HT1080 (cell line): ENCODE measurements at regions not wholly inside any gene's neighbourhood (a gene's known extent, or its start where the extent isn't known, plus 50 kb on each side); places are given as distances from the start of the nearest gene placed in this dataset.
A peak's percentile ranks its signal among the peaks of the same experiment; 100 is the strongest.

Experiments
- DNase-seq: peaks from one replicate; pipeline ENCODE4 v3.0.0-alpha.2; 2015; ENCODE audit warnings: low read depth

DNA sequence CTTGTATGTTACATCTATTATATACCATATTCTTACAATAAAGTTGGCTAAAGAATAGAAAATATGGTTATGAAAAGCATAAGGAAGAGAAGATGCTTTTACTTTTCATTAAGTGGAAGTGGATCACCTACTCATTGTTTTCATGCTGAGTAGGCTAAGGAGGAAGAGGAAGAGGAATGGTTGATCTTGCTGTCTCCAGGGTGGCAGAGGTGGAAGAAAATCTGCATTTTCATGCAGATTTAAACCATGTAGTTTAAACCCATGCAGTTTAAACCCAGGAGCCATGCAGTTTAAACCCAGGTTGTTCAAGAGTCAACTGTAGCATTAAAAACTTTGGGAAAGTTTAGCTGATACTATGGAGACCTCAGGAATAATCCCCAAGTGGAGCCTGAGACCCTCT is 214.8 kb upstream of the NAALADL2 start:
- no peak for DNase-seq

DNA sequence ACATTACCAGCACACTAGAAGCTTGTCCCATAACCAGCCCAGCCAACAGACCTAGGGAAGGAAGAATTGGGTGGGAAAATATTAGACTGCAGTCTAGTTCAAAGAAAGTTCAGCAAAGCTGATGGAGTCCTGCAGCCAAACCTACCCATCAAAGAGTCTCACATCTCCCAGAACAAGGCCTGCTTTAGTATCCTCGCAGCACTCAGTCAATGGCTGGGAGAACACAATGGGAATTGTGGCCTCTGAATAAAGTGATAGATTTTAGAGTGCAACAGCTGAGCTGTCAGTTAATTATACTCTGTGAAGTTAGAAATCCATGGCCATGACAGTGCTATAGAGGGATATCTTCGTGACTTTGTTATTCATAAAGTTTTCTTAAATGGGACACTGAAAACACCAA is 207.2 kb upstream of the NAALADL2 start:
- DNase-seq: no peak

DNA sequence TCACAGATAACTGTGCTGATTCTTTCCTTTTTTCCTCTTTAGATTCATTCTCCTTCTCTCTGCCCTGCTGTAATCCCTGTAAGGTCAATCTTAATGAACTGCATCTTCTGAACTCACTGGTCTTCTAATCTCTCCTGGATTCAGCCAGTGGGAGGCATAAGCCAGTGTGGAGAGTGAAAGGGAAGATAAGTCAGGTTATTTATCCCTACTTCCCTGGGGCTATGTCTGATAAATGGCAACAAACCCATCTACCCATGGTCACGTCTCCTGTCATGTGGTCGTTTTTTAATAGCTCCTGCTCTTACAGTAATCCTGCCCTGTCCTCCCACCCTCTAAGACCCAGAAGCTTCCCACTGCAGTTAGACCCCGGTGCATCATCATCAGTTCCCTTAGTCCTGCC is 199.6 kb upstream of the NAALADL2 start:
- DNase-seq: no peak

DNA sequence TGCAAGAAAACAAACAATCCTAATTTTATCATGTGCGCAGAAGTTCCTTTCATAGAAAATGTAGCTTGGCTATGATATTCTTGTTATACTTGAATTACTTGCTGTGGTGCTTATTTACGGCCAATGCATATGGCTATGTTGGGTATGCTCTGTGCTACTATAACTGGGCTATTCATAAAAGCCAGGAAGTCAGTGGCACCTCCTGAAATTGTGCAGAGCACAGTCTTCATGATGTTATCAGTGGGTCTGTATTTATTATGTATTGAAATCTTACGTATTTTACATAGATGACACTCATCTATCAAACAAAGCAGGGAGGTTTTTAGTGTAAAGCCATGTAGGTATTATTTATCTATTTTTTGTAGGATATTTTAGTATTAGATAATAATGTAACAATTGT is 196.5 kb upstream of the NAALADL2 start:
- no peak for DNase-seq

DNA sequence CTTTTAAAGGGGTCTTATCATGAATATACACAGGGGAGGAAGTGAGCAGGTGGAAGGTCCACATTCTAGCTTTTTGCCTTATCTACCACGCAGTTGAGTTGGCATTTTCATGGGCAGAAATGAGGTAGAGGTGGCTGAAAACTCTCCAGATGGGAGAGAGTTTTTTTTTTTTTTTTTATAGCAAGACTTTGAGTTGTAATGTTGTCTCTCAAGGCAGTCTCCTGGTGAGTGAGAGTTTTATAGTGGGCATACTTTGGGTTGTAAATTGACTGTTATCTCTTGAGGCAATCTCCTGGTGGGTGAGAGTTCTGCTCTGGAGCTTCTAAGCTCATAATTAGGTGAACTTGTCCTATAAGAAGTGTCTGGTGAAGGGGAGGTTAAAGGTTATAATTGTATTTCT is 191.7 kb upstream of the NAALADL2 start:
- no peak for DNase-seq

DNA sequence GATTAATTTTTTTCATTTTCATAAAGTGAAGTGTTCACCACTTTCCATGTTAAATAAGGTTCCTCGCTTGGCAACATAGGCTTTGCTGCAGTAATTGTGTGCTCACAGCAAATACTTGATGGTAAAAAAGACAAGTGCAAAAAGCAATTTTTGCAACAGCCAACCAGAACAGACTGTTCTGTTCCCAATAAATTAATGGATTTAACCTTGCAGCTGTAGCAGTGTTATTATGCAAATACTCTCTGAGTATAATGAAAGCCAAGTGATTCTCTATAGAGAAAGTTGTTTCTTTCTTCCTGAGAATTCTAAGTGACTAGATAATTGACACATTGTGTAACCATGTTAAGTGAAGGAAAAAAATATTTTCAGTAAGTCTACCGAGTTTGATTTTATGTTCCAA is 183.7 kb upstream of the NAALADL2 start:
- no peak for DNase-seq

DNA sequence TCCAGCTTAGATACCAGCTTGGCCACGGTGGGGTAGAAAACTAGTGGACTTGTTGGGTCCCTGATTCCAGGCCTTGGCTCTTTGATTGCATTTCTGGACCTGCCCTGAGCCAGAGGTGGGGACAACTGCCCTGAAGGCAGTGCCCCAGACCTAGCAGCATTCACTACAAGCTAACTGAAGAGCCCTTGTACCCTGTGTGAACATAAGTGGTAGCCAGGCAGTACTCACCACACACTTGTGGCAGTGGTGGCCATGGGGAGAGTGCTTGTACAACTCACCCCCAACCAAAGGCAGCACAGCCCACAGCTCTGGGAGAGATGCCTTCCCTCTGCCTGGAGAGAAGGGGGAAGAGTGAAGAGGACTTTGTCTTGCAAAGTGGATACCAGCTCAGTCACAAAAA is 177.3 kb upstream of the NAALADL2 start:
- no peak for DNase-seq

DNA sequence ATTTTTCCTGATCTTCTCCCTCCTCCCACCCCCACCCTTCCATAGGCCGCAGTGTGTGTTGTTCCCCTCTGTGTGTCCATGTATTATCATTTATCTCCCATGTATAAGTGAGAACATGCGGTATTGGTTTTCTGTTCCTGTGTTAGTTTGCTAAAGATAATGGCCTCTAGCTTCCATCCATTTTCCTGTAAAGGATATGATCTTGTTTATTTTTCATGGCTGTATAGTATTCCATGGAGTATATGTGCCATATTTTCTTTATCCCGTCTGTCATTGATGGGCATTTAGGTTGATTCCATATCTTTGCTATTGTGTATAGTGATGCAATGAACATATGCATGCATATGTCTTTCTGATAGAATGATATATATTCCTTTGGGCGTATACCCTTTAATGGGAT is 173.3 kb upstream of the NAALADL2 start:
- no peak for DNase-seq

DNA sequence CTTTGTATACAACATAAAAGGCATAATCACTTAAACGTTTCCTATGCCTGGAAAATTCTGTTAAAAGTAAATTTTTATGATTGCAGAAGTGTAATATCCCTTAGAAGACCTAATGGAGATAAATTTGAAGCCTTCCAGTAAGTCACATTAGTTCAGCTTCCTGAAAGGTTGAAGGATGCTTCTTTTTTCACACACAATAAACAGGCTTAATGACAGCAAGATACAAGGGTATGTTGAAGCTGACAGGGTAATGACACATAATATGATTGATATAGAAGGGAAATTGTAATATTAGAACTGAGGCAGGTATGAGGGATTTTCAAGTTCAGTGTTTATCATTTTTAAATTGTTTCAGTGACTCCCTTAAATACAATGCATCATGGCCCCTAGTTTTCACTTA is 161.8 kb upstream of the NAALADL2 start:
- no peak for DNase-seq

DNA sequence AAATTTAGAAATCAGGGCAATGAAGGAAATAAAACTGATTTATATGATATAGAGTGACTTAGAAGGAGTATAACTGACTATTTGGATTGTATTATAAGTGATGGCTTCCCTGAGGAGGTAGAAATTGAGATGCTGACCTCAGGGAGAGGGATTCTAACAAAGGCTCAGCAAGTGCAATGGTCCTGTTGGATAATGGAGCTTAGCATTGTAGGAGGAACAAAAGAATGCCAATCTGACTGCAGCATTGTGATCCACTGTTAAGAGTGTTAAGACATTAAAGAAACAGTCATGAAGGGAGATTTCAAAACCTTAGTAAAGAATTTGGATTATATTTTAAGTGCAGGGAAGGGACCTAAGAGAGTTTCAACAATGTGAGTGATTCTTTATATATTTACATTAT is 158.4 kb upstream of the NAALADL2 start:
- DNase-seq: no peak

DNA sequence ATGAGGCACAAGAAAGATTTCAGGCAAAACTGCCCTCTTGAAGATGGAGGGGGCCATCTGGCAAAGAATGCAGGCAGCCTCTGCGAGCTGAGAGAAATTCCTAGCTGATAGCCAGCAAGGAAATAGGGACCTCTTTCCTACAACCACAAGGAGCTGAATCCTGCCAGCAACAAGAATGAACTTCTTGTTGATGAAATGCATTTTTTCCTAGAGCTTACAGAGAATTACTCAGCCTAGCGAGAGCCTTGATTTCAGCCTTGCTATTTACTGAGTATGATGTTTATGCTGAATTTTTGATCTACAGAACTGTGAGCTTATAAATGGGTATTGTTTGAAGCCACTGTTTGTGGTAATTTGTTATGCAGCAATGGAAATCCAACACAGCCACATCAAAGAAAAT is 148.5 kb upstream of the NAALADL2 start:
- peak; percentile 24 for DNase-seq

DNA sequence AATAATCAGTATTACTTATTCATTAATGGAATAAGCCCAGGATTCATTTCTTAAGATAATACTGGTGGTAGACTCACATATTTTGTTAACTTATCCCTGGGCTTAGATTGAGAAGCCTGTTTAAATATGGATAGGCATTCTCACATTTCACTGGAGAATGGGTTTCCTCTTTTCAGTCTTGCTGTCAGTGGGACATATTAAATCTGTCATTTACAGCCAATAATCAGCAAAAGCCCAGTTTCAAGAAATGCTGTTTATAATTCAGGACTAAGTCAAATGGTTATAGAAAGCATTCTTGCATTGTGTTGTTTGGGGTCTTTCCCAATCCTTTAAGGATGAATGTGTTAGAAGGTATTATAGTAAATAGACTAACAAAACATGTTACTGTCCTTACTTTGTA is 143.7 kb upstream of the NAALADL2 start:
- DNase-seq: no peak

DNA sequence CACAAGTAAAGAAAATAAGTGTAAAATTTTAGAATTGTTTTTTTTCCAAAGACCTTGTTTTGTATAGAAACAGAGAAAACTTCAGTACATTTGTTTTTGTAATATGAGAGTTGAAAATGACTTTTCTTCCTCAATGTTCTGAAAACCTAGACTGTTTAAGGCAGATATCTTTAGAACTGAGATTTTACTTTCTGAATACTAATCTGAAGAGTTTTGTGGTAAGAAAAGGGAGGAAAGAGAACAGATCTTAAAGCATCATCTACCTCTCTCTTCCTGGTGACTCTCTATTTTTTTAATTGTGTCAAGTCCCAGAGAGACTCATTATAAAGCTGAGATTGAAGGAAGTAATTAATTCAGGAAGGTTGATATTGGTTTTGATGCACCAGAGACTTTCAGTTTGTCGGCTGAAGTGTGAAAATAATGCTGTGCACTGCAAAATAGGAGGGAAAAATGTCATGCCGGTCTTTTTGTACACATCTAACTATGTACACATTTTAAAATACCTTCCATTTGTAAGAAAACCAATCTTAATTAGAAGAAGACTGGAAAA is 142.1 kb upstream of the NAALADL2 start:
- DNase-seq: no peak

DNA sequence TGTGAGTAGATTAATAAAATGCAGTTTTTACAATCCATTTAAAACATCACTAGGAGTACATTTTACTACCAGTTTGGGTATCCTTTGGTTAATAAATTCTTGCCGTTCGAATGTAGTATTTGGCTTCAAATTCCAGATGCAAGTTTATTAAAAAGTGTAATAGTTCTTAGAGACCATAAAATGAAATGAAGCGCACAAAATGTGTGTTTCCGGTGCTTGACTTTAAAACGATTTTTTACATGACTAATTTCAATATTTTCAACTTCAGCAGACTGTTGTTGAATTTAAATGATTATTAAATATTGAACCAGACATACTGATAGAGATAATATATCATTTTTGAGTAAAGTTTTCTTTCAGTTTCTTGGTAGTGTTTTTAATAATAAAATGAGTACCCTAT is 138.4 kb upstream of the NAALADL2 start:
- no peak for DNase-seq

DNA sequence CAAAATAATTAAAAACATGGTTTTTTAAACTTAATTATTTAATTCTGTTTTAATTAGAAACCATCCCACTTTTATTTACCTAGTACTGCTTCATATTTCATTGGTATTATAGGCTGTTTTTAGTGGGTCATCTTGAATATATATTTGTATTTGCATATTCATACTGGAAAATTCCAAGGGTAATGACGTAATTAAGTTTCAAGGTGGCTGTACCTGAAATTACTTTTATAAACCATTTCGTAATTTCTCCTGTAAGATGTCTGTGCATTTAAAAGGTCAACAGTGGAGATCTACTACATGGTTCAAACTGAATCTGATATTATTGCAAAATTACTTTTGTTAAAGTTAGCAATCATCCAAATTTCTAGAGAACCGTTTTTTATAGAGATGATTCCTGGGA is 133.8 kb upstream of the NAALADL2 start:
- DNase-seq: no peak

DNA sequence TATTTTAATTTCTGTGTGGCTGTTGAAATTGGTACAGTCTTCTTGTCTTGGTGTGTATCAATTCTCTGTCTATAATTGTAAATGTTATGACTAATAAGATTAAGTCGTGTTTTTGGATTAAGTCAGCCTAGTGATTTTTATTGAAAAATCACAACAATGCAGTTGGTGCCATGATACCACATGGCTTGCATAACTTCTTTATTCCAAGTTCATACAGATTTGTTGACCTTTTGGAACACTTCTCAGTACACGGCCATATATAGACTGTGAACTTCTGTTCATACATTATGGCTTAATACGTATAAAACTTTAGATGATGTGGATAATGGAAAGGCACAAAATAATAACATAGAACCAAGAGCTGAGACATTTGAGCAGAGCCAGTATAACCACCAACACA is 121.2 kb upstream of the NAALADL2 start:
- no peak for DNase-seq

DNA sequence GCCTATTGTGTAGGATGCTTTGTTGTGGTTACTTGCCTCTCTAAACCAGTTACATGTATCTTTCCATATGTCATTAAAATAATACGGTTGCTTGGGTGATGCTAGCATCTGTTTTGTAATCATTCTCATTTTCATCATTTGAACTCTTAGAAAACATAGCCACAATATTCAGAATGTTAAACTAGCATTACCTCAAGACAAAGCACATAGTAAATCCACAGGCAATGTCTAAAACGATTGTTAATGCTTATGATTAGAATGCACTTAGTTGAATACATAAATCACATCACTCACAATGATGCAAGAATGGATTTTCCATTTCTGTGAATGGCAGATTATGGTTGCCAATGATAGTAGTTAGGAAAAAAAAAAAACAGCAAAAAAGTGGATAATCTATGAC is 110.0 kb upstream of the NAALADL2 start:
- no peak for DNase-seq

DNA sequence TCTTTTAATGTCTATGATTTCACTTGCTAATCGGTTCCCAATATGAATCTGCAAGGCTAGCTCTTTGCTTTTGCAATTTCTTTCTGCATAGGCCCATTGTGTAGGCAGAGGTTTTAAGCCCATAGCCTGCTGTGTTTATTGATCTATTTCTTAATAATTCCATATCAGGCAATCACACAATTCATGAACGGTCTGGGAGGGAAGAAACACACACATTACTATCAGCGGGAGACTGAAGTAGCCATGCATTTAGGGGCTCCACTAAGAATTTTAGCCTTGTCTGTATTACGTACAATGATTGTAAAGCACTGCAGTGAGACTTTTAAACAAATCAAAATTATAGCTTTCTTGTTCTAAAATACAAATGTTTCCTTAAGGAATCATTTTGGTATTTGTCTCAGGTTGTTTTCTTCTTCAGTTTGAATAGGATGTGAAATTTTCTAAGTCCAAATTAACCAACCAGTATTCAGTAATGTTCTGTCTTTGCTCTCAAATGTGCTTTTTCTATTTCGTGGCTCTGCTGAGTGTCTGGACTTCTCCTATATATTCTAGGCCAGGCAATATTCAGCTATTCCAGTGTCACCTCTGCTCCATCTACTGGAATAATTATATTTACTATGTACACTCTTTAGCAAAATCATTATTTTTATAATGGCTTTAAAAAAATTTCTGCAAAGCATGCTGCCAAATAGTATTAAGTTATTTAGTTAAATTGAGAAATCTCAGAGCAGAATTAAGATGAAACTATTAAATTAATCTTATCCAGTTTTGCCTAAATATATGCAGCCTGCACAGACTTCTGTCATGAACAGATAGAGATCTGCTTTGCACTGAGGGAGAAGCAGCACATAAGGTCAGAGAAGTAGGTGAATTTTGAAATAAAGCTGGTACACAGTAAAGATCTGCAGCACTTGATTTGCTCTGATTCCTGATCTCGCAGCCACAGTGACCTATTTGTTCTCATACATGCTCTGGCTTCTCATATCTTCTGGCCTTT is 103.0 kb upstream of the NAALADL2 start:
- no peak for DNase-seq

DNA sequence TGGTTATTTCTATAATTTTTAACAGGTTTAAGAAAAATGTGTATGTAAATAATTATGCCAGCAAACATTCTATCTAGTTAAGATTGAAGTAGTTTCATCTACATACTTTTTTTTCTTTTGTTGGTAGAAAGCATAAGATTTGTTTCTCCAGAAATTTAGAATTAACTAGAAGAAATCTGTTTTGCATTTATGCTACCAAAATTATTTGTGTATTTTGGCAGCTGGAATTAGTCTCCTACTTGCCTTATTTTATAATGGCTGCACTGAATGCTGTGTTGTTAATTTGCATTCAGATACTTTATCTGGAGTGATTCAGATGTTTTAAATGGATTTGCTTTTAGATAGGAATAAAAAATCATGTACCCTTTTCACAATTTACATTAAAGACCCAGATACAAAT is 100.2 kb upstream of the NAALADL2 start:
- DNase-seq: no peak

DNA sequence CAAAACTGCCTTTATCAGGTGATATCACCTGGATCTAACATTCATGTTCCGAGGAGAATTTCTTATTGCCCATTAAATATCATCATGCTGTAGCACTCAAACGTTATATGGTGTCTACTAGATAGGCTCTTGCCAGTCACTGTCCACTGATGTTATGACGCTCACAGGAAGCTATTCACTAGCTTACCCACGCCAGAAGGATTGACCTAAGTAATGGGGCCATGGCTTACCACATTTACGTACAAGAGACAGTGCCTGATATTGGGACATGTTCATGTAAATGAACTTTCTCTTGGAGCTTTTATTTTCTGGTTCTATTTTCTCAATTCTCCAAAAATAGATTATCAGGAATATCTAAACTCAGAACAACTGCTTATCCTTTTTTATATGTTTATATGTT is 91.7 kb upstream of the NAALADL2 start:
- no peak for DNase-seq

DNA sequence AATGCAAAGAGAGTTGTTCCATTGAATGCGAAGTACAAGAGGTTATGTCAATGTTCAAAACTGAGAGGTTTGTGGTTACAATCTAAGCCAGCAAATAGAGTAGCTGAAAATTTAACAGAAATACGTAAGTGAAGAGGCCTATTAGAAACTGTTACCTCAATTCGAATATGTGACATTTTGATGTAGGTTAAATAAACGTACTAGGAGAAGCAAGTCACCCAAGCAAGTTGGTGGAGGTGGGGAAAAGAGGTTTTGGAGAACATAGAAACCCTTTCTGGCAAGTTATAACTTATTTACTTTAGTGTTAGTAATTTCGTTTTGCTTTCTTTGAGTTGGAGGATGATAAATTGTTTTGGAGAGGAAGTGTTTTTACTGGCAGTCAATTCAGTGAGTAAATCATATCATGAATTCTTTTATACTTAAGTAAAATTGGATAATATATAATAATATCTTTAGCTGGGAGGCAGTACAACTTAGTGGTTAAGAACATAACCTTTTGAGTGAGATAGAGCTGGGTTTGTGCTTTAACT is 91.2 kb upstream of the NAALADL2 start:
- no peak for DNase-seq

DNA sequence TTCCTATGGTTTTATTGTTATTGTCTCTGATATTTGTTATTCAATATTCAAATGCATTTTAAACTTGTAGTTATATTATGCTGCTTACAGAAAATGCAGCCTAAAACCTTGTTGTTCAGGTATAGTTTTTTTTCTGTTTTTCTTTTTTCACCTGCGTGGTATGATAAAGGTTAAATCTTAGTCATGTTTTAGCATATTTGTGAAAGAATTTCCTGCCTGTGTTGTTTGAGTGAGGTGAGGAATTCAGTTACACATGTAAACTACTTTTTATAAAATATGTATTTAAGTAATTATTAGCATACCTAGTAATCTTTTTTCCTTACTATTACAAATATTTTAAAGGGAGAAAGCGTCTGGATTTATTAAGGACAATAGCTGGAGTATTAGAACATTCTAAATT is 90.0 kb upstream of the NAALADL2 start:
- DNase-seq: no peak

DNA sequence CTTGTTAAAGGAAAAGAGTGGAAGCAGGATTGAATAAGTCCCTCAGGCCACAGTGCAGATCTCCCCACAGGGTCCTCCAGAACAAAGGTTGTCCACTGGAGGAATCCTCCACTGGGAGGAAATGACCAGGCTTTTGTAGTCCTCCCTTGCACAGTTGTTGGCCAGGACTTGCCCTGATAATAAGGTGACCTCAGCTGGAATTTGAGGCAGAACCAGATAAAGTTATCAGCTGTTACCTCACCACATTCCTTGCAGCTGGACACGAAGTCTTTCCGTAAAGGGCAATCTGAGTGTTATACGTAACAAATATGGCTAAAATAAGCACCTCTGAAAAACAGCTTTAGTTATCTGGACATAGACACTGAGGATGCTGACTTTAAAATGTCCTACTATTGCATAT is 83.5 kb upstream of the NAALADL2 start:
- no peak for DNase-seq
